ENCODE measurements at regions not wholly inside any gene's neighbourhood (a gene's known extent, or its start where the extent isn't known, plus 50 kb on each side); places are given as distances from the start of the nearest gene placed in this dataset.

DNA sequence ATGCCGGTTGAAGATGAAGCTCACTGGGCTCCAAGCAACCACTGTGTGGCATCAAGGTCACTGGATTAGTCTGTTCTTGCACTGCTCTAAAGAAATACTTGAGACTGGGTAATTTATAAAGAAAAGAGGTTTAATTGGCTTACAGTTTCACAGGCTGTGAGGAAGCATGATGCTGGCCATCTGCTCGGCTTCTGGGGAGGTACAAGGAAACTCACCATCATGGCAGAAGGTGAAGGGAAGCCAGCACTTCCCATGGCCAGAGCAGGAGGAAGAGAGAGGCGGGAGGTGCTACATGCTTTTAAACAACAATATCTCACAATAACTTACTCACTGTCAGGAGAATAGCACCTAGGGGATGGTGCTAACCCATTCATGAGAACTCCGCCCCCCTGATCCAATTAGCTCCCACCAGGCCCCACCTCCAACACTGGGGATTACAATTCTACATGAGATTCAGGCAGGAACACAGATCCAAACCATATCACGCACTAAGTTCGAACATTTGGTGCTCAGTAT, 109.7 kb upstream of the MGAT5 start:
- DNase-seq (ENCODE audit: low read depth), result no peak

DNA sequence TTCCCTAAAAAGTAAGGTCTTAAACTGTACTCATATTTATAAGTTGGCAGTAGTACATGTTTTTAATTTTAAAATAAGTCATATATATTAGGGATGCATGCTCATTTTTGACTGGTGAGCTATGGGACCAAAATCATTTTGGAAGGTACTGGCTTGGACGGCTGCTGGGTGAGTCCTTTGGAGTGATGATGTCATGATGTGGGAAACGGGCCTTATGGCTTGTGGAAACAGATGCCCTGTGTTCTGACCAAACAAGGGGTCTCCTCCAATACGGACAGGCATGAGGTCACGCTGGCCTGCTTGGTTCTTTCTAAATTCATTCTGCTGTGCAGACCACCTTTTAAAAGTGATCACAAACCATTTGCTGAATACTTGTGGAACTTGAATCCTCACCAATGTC, 109.2 kb upstream of the MGAT5 start:
- no peak for DNase-seq (ENCODE audit: low read depth)

DNA sequence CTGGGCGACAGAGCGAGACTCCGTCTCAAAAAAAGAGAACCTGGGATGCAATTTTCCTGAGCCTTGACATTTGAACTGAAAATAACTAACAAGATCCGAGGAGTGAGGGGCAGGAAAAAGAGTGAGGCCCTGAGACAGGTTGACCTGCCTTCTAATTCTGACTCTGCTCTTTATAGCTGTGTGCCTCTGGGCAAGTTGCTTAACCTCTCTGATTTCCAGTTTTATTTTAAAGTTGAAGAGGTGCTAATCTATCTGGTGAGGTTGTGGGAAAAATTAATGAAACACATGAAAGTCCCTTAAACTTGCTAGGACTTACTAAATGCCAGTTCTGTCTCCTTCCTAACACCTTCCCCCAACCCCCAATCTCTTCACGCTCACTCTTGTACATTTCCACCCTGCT, 108.4 kb upstream of the MGAT5 start:
- DNase-seq (ENCODE audit: low read depth), result no peak

DNA sequence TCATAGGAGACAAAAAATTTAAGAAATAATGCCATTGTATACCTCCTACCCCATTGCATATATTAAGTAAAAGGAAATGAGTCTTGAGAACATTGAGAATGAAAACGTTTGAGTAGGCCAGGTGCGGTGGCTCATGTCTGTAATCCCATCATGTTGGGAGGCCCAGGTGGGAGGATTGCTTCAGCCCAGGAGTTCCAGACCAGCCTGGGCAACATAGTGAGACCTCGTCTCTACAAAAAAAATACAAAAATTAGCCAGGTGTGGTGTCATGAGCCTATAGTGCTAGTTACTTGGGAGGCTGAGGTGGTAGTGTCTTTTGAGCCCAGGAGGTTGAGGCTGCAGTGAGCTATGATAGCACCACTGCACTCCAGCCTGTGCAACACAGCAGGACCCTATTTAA, 107.7 kb upstream of the MGAT5 start:
- DNase-seq (ENCODE audit: low read depth), result no peak

DNA sequence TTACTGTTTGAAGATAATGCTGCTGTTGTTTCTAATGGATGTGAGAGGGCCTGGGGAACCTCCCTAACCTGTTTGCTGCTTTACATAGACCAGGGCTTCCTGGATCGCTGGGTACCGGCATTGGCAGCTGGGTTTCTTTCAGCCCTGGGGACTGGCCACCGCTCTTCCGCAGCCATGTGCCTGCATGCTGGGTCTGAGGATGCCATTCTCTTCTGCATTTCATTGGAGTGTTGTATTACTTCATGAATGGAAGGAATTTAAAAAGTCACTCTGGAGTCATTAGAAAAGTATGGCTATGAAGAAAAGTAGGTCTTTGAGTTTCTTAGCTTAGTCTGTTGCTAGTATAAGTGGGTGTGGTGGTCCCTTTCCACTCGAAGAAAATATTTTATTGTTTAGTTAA, 107.3 kb upstream of the MGAT5 start:
- DNase-seq (ENCODE audit: low read depth), result peak; percentile 55

DNA sequence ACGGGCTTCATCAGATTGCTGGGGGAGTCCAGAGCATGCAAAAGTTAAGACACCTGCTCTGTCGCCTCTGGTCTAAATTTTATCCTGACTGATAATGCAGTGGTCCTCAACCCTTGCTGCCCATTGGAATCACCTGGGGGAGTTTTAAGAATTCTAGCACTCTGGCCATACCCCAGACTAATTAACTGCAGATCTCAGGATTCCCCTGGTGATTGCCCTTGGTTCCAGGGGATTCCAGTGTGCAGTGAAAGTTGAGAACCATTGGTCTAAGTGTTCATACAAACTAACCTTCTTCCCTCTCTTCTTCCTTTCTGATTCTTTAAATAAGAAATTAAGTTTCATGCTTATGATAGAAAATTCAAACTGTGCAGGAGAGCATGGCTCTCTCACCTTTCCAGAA, 105.7 kb upstream of the MGAT5 start:
- DNase-seq (ENCODE audit: low read depth), result no peak

DNA sequence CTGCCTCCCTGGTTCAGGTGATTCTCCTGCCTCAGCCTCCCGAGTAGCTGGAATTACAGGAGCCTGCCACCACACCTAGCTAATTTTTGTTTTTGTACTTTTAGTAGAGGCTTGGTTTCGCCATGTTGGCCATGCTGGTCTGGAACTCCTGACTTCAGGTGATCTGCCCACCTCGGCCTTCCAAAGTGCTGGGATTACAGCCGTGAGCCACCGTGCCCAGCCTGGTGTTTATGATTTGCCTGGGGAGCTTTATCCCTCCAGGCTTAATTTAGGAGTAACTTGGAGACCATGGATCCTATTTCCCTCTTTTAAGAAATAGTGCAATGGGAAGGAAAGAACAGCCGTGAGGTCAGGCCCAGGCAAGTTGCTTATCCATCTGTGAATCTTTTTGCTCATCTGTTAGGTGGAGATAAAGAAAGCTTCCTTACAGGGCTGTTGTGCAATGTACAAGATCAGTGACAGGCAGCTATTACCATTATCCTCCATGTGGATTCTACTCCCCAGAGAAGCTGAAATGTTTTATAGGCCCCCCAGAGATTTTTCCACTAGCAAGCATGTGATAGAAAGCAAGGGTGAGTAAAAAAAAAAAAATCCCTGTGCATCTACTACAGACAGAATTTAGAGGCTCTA, 104.9 kb upstream of the MGAT5 start:
- no peak for DNase-seq (ENCODE audit: low read depth)

DNA sequence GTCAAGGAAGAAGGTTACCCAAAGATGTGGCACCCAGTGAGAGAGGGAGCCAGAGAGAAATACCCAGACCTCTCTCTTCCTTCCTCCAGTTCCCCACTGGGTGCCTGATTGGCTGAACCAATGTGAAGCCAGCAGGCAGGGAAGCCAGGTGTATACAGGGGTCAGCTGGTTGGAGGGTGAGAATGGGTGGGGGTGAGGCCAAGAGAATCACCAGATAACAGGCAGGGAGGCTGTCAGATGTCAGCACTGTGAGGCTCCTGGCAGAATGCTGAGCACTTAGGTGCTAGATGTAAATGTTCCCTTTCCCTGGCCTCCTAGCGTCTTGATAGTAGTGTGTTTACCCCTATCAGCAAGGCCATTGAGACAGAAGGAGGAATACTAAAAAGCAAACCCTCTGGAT, 104.0 kb upstream of the MGAT5 start:
- DNase-seq (ENCODE audit: low read depth), result no peak

DNA sequence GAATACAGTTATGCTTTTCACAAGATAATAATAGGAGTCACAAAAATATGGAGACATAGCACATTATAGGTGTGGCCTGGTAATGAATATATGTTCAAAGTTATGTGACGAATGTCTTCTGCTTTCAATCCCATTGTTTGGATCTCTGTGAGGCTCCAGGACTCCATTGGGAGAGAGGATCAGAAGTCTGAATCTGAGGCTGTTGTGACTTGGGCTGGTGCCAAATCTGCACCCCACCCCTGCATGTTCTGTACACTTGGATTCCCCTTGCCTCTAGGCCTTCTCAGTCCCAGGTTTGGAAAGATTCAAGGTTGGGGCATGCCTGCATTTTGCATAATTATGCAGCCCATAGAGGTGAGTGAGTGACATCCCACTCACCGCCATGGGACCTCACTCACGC, 103.1 kb upstream of the MGAT5 start:
- no peak for DNase-seq (ENCODE audit: low read depth)

DNA sequence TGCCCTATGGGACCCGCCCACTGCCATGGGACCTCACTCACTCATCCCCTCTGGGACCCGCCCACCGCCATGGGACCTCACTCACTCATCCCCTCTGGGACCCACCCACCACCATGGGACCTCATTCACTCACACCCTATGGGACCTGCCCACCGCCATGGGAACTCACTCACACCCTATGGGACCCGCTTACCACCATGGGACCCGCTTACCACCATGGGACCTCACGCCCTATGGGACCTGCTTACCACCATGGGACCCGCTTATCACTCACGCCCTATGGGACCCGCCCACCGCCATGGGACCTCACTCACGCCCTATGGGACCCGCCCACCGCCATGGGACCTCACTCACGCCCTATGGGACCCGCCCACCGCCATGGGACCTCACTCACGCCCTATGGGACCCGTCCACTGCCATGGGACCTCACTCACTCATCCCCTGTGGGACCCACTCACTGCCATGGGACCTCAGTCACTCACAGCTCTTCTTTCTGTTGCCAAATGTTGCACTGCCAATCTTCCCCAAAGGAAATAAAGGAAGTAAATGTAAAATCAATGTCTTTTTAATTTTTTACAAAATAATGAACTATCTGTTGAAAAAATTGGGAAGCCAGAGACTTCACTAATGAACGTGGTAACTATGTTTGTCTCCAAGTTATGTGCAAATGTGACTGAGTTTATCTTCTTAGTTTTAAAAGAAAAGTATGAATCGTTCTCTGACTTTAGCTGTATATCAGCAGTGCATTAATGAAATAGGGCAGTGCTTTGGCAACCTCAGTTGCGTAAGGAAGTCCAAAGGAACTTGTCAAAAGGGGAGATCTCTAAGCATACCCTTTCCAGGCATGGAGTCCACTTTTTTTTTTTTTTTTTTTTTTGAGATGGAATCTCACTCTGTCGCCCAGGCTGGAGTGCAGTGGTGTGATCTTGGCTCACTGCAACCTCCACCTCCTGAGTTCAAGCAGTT, 101.5 kb upstream of the MGAT5 start:
- DNase-seq (ENCODE audit: low read depth), result no peak

DNA sequence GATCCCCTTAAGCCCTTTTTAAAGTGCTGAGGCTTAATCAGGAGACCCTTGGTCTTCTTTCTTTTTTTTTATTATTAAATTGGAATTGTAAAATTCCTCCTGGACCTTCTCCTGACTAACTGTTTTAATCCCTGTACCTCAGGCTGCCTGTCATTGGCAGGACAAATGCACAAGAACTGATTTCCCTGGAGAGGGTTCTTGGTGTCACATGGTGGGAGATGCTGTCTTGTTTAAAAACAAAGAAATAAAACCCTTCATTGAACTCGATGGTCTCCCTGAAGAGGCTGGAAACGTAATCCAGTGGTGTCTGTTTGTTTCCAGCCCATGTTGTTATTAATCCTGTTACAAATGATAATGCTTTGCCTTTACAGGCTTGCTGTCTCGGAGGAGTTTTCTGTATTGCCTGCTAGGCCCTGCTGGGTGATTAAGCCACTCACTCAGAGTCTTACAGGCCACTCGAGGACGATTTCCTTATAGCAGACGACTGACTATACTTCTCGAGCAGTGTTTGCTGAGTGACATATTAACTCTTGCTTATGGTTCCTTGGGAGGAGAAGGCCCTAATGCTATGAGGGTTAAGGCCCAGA, 100.5 kb upstream of the MGAT5 start:
- no peak for DNase-seq (ENCODE audit: low read depth)

DNA sequence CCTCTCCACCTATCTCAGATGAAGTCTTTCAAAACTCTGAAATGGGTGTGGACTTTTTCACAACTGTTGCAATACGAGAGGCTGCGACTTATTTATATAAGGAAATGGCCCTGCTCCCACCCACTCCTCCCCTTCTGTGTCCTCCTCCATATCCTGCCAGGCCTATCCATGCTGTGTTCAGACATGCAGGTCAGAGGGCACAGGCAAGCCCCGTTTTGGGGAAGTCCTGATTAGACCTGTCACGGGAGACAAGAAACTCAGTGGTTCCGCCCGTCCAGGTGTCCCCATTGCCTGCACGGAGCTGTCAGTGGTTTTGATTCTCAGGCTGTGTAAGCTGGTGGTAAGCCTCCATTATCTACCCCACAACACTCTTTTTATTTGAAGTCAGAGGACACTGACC, 99.6 kb upstream of the MGAT5 start:
- DNase-seq (ENCODE audit: low read depth), result no peak

DNA sequence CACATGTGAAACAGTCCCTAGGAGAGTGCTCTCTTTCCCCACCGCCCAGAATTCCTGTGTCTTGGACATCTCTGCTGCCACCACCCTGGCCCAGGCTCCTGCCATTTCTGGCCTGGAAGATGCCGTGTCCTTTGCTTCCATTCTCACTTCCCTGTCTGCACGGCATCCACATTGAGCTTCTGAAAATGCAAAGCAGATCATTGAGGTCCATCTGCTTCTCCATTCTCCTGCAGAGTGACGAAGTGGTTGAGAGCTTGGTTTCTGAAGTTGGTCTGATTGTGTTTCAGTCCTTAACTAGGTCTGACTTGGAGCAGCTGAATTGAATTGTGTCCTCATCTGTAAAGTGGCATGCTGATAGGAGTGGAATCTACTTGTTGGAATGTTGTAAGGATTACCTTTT, 98.7 kb upstream of the MGAT5 start:
- no peak for DNase-seq (ENCODE audit: low read depth)

DNA sequence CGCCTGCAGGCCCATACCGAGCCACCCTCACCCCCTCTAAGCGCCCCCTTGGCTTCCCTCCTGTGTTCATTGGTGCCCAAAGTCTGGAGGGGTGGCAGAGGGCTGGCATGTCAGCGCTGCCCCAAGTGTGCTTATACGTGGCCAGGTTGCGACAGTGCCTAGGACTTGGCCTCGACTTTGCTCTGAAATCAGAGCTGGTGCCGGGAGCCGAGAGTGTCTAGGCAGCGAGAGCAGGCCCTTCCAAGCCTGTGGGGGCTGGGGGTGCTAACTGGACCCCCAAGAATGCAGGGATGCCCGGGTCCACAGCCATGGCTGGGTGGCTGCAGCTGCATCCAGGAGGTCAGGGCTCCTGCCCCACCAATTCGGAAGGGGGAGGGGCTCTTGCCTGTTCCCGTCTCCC, 95.6 kb upstream of the MGAT5 start:
- no peak for DNase-seq (ENCODE audit: low read depth)

DNA sequence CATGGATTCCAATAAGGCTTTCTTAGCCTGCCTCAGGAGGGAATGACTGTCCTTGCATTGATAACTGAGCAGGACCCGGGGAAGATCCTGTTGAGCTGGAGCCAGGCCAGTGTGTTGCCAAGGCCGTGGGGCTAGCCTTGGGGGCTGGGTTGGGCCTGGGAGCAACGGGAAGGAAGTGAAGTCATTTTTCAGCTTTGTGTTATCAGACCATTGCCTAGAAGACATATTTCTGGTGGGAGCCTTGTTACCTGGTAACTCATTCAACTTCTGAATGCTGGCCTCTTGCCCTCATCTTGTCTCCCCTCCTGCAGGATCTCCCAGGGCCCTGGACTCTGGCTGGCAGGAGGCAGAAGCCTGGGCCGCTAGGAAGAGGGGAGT, 92.7 kb upstream of the MGAT5 start:
- no peak for DNase-seq (ENCODE audit: low read depth)

DNA sequence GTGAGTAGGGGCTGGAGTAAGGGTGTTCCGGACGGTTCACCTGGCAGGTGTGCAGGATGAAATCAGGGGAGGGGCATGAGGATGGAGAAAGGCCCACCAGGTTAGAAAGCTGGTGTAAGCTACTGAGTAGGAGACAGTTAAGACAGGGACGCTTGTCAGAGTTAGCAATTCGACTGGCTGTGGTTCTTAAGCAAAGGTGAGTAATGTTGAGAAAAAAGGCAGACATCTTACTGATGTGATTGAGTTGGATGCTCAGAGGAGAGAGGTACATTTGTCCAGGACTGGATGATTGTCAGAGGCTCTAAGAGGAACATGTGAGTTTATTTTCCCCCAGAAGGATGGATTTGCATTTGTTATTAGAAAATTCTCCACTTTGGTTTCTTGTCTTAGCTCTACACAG, 90.5 kb upstream of the MGAT5 start:
- no peak for DNase-seq (ENCODE audit: low read depth)

DNA sequence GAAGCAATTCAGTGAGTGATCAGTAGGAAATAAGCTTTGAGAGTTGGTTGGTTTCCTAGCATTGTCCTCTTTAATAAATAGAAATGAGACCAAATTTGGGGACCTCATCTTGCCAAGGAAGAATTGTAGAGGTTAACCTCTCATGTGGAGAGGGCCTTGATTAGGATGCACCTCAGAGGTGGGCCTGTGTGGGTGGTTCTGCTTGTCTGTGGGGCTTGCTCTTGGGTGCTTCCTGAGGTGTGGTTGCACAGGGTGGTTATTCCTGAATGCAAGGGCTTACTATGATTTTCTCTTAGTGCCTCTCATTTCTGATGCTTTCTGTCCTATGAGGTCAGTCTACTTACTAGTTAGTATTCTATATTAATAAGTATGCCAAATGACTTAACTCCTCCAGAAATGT, 89.6 kb upstream of the MGAT5 start:
- no peak for DNase-seq (ENCODE audit: low read depth)

DNA sequence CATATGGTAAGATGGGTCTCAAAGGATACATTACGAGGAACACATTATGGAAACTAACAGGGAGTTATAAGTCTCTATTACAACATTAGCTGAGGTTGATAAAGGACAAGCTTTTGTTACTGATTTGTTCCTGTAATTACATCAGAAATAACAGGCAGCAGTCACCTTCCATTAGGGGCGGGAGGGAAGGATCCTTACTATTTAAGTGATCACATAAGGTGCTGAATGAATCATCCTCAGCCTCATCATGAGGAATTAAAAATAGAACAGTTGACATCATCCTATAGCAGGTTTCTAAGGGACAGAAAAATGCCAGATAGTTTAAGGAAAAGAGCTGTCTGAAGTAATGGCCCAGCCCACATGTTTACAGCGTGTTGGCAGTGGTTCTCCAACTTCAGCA, 86.9 kb upstream of the MGAT5 start:
- no peak for DNase-seq (ENCODE audit: low read depth)

DNA sequence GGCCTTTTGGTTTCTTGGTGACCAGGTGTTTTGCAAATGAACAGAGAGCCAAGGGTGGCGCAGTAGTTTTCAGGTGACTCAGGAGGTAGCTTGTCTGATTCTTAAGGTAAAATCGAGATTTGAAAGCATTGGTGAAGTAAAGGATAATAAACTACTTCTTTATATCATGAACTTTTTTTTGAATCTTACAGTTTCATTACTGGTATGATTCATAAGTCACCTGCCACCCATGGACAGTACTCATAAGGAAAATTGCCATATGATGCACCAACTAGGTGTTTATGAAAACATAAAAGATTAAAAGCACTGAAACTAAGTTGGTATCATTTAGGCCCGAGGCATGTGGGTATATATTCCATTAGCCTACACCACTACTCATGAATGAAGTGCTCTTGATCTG, 84.1 kb upstream of the MGAT5 start:
- DNase-seq (ENCODE audit: low read depth), result no peak

DNA sequence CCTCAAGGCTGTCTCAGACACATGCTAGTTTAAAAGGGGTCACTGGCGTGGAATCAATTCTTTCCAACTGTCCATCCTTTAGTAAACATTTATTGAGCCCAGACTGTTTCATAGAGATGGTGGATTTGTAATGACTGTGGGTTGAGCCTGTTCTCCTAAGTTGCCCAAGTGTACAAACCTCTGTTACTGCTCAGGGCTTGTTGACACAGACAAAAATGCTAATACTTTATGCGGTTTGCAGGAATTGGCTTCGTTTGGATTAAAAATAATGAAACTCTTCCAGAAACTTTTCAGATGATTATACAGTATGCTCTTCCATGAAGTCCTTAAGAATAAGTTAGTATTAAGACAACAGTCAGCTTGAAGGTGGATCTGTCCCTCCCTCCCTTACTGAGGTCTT, 83.6 kb upstream of the MGAT5 start:
- DNase-seq (ENCODE audit: low read depth), result no peak

DNA sequence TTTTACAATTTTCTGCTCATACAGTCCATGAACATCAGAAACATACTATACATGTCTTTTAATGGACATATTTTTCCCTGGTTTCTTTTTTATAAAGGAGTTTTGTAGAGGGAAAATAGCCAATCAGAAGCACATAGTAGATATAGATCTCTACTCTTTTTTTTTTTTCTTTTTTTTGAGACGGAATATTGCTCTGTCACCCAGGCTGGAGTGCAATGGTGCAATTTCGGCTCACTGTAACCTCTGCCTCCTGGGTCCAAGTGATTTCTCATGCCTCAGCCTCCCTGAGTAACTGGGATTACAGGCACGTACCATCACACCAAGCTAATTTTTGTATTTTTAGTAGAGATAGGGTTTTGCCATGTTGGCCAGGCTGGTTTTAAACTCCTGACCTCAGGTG, 83.2 kb upstream of the MGAT5 start:
- DNase-seq (ENCODE audit: low read depth), result no peak

DNA sequence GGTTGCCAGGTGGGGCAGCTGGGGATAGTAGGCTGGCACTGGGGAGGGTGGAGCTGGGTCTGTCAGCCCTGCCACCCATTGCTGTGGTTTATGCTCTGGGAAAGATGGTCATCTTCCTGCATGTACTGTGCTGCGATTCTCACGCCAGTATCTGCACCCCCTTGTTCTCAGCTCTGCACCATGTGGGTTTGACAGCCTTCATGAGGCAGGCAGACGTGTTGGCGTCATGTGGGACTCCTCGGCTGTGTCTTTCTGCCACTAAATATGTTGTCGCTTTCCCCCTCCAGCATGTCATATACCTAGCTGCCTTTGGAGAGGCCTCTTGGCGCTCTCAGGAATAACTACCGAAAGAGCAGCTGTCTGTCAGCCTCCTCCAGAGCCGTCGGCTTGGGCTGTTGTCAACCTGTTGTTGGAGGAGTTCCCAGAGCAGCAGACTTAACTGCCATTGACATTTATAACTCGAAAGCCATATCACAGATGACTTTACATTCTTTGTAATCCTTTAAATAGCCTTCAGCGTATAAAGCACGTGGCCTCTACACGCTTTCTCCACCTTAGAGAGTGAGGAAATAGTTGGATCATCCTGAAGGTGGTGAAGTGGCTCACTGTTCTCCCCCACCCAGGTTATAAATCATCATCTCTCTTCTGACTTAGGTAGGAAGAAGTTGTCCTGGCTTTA, 80.4 kb upstream of the MGAT5 start:
- DNase-seq (ENCODE audit: low read depth), result no peak

DNA sequence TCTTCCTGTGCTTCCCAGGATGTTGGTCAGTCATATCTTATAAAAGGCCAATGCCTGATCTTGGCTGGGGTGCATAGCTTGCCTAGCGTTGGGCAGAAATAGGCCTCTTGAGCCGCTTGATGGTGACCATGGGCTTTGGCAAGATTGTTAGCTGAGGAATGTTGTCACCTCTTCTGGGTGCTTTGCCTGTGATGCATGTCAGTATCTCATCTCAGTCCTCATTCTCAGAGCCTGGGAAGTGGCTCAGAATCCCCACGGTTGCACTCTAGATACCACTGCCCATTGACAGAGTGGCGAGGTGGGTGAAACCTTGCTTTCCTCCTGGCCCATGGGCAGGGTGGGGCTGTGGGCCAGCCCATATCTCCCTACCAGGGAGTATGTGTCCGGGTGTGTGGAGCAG, 79.2 kb upstream of the MGAT5 start:
- no peak for DNase-seq (ENCODE audit: low read depth)

Measured in HS-27A (cell line).